GM19023 (cell line): ENCODE measurements at regions not wholly inside any gene's neighbourhood (a gene's known extent, or its start where the extent isn't known, plus 50 kb on each side); places are given as distances from the start of the nearest gene placed in this dataset.

Experiments
- ATAC-seq: cut with Tn5 transposase; IDR thresholded peaks from one replicate; pipeline ENCODE4 v1.9.1; 2021; ENCODE audit warnings: mild to moderate bottlenecking, moderate library complexity; ENCODE audit not compliant: unreplicated experiment

GRCh38 chr19:32255536-32256295 is 89.7 kb upstream of the ZNF507 start:
- ATAC-seq, result no peak

GRCh38 chr19:32256341-32256975 is 89.0 kb upstream of the ZNF507 start:
- no peak for ATAC-seq

GRCh38 chr19:32257326-32258073 is 87.9 kb upstream of the ZNF507 start:
- ATAC-seq, result no peak

GRCh38 chr19:32258167-32258566 is 87.2 kb upstream of the ZNF507 start:
- ATAC-seq, result no peak

DNA sequence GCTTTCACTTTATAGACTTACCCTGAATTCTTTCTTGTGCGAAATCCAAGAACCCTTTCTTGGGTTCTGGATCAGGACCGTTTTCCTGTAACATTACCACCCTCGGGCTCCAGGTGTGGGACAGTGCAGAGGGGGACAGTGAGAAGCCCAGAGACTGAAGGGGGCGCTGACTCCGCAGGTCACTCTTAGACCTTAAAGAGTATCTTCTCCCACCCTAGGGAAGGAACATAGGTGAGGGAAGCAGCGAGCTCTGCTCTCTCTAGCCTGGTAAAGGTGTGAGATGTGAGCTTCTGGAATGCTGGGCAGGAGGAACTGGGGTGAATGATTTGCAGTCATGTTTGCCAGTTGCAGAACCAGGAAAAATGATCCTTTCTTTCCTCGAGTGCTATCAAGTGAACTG is 80.8 kb upstream of the ZNF507 start:
- no peak for ATAC-seq

- no peak for ATAC-seq
These were observed 79.4 kb upstream of the ZNF507 start for GRCh38 chr19:32265995-32266394.

GRCh38 chr19:32266460-32266859 is 79.0 kb upstream of the ZNF507 start:
- no peak for ATAC-seq

DNA sequence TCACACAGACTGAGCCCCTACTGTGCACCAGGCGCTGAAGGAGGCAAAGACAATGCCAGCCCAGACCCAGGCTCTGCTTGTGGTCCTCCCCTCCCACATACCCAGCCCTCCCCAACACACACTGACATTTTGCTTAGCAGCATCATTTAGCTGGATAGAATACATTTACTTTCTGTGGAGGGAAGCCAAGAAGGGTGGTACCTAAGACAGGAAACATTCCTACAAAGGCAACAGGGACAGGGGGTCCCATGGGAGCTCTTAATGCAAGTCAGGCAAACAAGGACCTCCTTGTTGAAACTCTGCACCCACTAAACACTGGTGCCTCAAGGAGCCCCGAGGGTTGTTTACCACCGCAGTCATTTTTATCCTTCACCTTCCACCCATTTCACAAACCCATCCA is 77.0 kb upstream of the ZNF507 start:
- ATAC-seq, result no peak

GRCh38 chr19:32269831-32270230 is 75.6 kb upstream of the ZNF507 start:
- ATAC-seq, result no peak

- ATAC-seq, result no peak
These were observed 71.9 kb upstream of the ZNF507 start for GRCh38 chr19:32273483-32273882.

GRCh38 chr19:32287086-32287485 is 58.3 kb upstream of the ZNF507 start:
- ATAC-seq, result no peak

DNA sequence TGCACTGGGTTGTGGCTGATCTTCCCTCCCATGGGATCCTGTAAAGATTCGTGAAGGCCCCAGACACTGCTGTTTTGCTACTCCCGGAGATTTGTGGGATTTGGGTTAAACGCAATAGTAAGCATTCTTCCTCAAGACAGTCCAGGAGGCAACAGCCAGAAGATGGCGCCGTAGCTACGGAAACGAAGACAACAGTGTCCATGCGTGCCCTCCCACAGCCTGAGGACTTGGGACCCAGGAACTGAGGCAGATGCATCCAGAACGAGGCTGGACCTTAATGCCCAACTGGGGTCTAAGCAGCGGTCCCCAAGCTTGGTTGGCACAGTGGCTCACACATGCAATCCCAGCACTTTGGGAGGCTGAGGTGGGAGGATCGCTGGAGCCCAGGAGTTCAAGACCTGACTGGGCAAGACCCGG is 57.6 kb upstream of the ZNF507 start:
- ATAC-seq, result no peak

DNA sequence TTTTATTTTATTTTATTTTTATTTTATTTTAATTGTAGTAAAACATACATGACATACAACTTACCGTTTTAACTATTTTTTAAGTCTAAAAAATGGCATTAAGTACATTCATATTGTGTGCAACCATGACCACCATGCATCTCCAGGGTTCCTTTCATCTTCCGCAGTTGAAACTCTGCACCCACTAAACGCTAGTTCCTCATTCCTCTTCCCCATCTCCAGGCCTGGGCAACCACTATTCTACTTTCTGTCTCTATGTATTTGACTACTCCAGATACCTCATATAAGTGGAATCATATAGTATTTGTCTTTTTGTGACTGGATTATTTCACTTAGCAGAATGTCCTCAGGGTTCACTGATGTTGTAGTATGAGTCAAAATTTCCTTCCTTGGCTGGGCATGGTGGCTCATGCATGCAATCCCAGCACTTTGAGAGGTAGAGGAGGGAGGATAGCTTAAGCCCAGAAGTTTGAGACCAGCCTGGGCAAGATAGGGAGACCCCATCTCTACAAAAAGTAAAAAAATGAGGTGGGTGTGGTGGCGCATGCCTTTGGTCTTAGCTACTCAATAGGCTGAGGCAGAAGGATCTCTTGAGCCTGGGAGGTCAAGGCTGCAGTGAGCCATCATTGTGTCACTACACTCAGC is 55.7 kb upstream of the ZNF507 start:
- ATAC-seq, result no peak

DNA sequence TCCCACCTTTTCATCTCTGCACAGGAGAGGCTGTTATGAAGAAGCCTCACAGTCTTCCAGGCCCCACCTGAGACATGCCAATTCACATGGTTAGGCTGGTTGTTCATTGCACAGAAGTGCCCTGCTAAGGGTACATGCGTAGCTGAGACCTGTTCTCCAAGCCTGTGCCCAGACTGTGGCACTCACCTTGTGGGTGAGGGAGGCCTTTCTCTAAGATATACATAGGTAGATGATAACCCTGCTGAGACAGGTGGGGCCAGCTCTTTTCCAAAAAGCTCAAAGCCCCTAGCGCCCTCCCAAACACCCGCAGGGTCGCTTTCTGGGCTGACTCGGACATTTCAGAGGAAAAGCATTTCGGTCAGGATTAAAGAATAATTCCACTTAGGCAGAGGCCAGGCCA is 53.5 kb upstream of the ZNF507 start:
- no peak for ATAC-seq

DNA sequence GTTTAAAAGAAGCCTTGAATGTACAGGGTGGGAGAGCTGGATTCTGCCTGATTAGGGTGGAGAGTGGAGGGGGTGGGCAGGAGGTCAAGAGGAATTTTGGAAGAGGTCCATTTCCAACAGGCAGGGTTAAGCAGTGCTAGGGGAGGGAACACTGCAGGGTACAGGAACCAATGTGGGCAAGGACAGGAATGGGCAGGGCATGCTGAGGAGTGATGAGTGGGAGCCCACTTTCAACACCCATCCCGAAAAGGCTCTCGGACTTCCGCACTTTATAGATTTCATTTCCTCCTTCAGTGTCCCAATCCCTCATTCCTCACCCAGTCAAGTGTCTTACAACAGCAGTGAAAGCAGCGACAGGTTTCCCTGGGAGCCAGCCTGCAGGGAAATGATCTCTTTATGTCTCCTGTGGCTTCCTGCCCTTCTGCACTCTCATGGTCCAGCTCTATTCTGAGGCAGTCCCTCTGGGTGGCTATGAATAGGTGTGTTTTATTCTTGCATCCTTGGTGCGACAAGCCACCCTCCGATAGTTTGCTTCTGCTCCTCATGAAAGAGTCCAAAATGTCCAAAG is 50.5 kb upstream of the ZNF507 start:
- no peak for ATAC-seq
